ENCODE measurements at regions not wholly inside any gene's neighbourhood (a gene's known extent, or its start where the extent isn't known, plus 50 kb on each side); places are given as distances from the start of the nearest gene placed in this dataset.
"Not testable (repeated sequence)": the region's sequence is repeated elsewhere in the genome, so short reads cannot be mapped to it uniquely, and the experiment has no call there.

DNA sequence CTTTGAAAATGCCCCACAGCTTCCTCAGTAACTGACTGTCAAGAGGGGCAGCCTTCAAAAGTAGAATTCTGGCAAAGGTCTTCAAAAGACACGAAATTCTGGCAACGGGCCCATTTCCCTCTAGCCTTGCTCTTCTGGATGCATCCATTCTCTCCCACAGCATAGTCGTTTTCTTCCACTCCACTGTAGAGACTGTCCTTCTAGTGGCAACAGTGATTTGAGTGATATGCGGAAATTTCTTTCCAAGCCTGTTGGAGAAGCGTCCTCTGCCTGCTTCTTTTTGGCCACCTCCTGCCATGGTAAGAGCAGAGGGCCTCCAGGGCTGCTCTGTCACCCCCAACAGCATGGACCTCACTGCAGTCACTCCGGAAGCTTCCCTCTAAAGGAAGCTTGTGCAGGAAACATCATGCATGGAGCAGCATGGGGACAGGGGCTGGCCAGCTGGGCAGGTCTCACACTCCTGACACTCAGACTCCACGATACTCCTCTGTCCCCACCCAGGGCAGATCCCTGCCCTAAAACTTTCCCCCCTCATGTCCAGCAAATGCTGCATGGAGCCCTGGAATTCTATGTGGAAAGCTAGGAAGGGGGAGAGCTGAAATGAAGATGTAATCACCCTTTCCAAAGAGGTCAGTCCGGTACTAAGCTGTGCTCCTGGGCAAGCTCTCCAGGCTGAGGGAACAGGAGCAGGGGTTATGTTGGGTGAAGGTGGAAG lies 1505.7 kb upstream of the TPTE start:
- H3K4me3 ChIP-seq (ENCODE audit: control insufficient read depth in 2 of 3, extremely low read depth in 1 of 3, insufficient read depth in 2 of 3, low read depth in 1 of 3, low read length in 3 of 3); FAIRE-seq; H3K27ac ChIP-seq (ENCODE audit: control insufficient read depth, insufficient read depth, low read length); dilution Hi-C loops (cut with MboI; ENCODE audit: extremely low pct_ligation_motif_present, low sequenced_read_pairs); H2AFZ ChIP-seq (ENCODE audit: control insufficient read depth, low read length); H3K36me3 ChIP-seq (ENCODE audit: control insufficient read depth in 2 of 2, extremely low read depth in 1 of 2, insufficient read depth in 2 of 2, low read length in 2 of 2); H3K27me3 ChIP-seq (ENCODE audit: control insufficient read depth, extremely low read depth, insufficient read depth, low read length); H3K4me1 ChIP-seq (ENCODE audit: control insufficient read depth, extremely low read depth, insufficient read depth, low read length); H3K9me1 ChIP-seq (ENCODE audit: control insufficient read depth, extremely low read depth, insufficient read depth, low read length); H3K79me2 ChIP-seq (ENCODE audit: control insufficient read depth, insufficient read depth, low read length); H3K4me2 ChIP-seq (ENCODE audit: control insufficient read depth, extremely low read depth, insufficient read depth, low read depth, low read length); DNase-seq (ENCODE audit: low read depth, low spot score); H4K20me1 ChIP-seq (ENCODE audit: control insufficient read depth, extremely low read depth, insufficient read depth, low read length); H3K9ac ChIP-seq (ENCODE audit: control insufficient read depth, extremely low read depth, insufficient read depth, low read length): not testable (repeated sequence)
- H3K9me3 ChIP-seq (ENCODE audit: control insufficient read depth, low read depth, low read length), result peaks cover 37% of the 10 kb centered on the region

- H3K9me3 ChIP-seq (ENCODE audit: control insufficient read depth, low read depth, low read length), result peaks cover 30% of the 10 kb centered on the region
- H3K27me3 ChIP-seq (ENCODE audit: control insufficient read depth, extremely low read depth, insufficient read depth, low read length); H3K9ac ChIP-seq (ENCODE audit: control insufficient read depth, extremely low read depth, insufficient read depth, low read length); dilution Hi-C loops (cut with MboI; ENCODE audit: extremely low pct_ligation_motif_present, low sequenced_read_pairs); H3K36me3 ChIP-seq (ENCODE audit: control insufficient read depth in 2 of 2, extremely low read depth in 1 of 2, insufficient read depth in 2 of 2, low read length in 2 of 2); H3K9me1 ChIP-seq (ENCODE audit: control insufficient read depth, extremely low read depth, insufficient read depth, low read length); H3K4me3 ChIP-seq (ENCODE audit: control insufficient read depth in 2 of 3, extremely low read depth in 1 of 3, insufficient read depth in 2 of 3, low read depth in 1 of 3, low read length in 3 of 3); H2AFZ ChIP-seq (ENCODE audit: control insufficient read depth, low read length); H3K4me1 ChIP-seq (ENCODE audit: control insufficient read depth, extremely low read depth, insufficient read depth, low read length); H3K27ac ChIP-seq (ENCODE audit: control insufficient read depth, insufficient read depth, low read length); FAIRE-seq; DNase-seq (ENCODE audit: low read depth, low spot score); H3K4me2 ChIP-seq (ENCODE audit: control insufficient read depth, extremely low read depth, insufficient read depth, low read depth, low read length); H3K79me2 ChIP-seq (ENCODE audit: control insufficient read depth, insufficient read depth, low read length); H4K20me1 ChIP-seq (ENCODE audit: control insufficient read depth, extremely low read depth, insufficient read depth, low read length): not testable (repeated sequence)
These were observed 1504.2 kb upstream of the TPTE start for GRCh38 chr21:9017206-9017605.

DNA sequence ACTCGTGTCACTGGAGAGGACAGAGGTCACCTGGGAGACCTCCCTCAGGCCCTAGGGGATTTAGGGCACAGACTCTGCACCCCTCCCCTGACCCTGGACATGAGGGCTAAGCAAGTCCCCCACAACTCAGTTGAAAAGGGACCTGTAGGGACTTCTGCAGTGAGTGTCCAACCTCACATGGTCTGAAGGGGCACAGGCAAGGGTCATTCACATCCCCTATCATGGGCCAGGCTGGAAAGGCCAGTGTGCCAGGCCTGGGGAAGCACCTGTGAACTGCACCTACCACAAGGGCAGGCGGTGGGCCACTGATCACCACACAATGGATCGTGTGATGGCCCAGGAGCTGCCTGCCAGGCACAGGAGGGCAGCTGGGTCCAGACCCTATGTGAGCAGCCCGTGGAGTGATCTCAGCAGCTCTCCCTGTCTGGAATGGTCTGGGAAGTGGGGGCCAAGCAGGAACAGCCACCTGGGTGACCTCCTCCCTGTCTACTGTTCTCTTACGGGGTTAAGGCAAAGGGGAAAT lies 1502.6 kb upstream of the TPTE start:
- H3K4me3 ChIP-seq (ENCODE audit: control insufficient read depth in 2 of 3, extremely low read depth in 1 of 3, insufficient read depth in 2 of 3, low read depth in 1 of 3, low read length in 3 of 3); dilution Hi-C loops (cut with MboI; ENCODE audit: extremely low pct_ligation_motif_present, low sequenced_read_pairs); H3K9me1 ChIP-seq (ENCODE audit: control insufficient read depth, extremely low read depth, insufficient read depth, low read length); H3K79me2 ChIP-seq (ENCODE audit: control insufficient read depth, insufficient read depth, low read length); H3K27me3 ChIP-seq (ENCODE audit: control insufficient read depth, extremely low read depth, insufficient read depth, low read length); H4K20me1 ChIP-seq (ENCODE audit: control insufficient read depth, extremely low read depth, insufficient read depth, low read length); H2AFZ ChIP-seq (ENCODE audit: control insufficient read depth, low read length); H3K36me3 ChIP-seq (ENCODE audit: control insufficient read depth in 2 of 2, extremely low read depth in 1 of 2, insufficient read depth in 2 of 2, low read length in 2 of 2); DNase-seq (ENCODE audit: low read depth, low spot score); H3K9ac ChIP-seq (ENCODE audit: control insufficient read depth, extremely low read depth, insufficient read depth, low read length); FAIRE-seq; H3K4me2 ChIP-seq (ENCODE audit: control insufficient read depth, extremely low read depth, insufficient read depth, low read depth, low read length); H3K4me1 ChIP-seq (ENCODE audit: control insufficient read depth, extremely low read depth, insufficient read depth, low read length); H3K27ac ChIP-seq (ENCODE audit: control insufficient read depth, insufficient read depth, low read length): not testable (repeated sequence)
- peaks cover 22% of the 10 kb centered on the region for H3K9me3 ChIP-seq (ENCODE audit: control insufficient read depth, low read depth, low read length)

GRCh38 chr21:9024006-9024767 lies 1497.2 kb upstream of the TPTE start:
- DNase-seq (ENCODE audit: low read depth, low spot score), result not testable (repeated sequence)

More at GRCh38 chr21:9024006-9024767, 1497.2 kb upstream of the TPTE start:
- H3K4me1 ChIP-seq (ENCODE audit: control insufficient read depth, extremely low read depth, insufficient read depth, low read length); H3K4me3 ChIP-seq (ENCODE audit: control insufficient read depth in 2 of 3, extremely low read depth in 1 of 3, insufficient read depth in 2 of 3, low read depth in 1 of 3, low read length in 3 of 3); H3K27ac ChIP-seq (ENCODE audit: control insufficient read depth, insufficient read depth, low read length); H3K79me2 ChIP-seq (ENCODE audit: control insufficient read depth, insufficient read depth, low read length); H3K9me3 ChIP-seq (ENCODE audit: control insufficient read depth, low read depth, low read length); H4K20me1 ChIP-seq (ENCODE audit: control insufficient read depth, extremely low read depth, insufficient read depth, low read length); H3K27me3 ChIP-seq (ENCODE audit: control insufficient read depth, extremely low read depth, insufficient read depth, low read length); H3K36me3 ChIP-seq (ENCODE audit: control insufficient read depth in 2 of 2, extremely low read depth in 1 of 2, insufficient read depth in 2 of 2, low read length in 2 of 2); H3K9ac ChIP-seq (ENCODE audit: control insufficient read depth, extremely low read depth, insufficient read depth, low read length); FAIRE-seq; H3K9me1 ChIP-seq (ENCODE audit: control insufficient read depth, extremely low read depth, insufficient read depth, low read length); dilution Hi-C loops (cut with MboI; ENCODE audit: extremely low pct_ligation_motif_present, low sequenced_read_pairs); H2AFZ ChIP-seq (ENCODE audit: control insufficient read depth, low read length); H3K4me2 ChIP-seq (ENCODE audit: control insufficient read depth, extremely low read depth, insufficient read depth, low read depth, low read length): not testable (repeated sequence)

Data from keratinocyte (primary cell).